ENCODE measurements at regions not wholly inside any gene's neighbourhood (a gene's known extent, or its start where the extent isn't known, plus 50 kb on each side); places are given as distances from the start of the nearest gene placed in this dataset.

DNA sequence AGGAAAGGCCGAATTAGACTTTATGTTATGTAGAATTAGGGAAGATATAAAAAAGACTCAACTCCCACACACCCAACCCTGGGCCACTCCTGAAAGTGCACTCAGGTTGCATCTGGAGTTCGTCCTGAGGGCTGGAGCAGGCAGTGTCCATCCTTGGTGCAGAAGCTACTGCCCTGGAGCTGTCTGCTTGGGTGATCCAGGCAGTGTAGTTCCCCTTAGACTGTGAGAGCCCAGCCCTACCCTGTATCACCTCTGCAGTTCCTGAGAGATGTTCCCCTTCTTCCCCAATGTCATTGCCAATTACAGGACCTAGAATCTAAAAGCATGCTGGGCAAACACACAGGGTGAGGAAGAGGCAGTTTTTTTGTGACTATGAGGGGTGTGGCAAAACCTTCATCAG is 368.3 kb upstream of the ST8SIA4 start:
- no peak overlapping the region for H3K23ac ChIP-seq (ENCODE audit: insufficient read length)
- H4K91ac ChIP-seq (replicated peaks; ENCODE audit: insufficient read length, low read length) = no peak overlapping the region
- no peak overlapping the region for H2AK5ac ChIP-seq (ENCODE audit: low read depth, low read length)
- no peak overlapping the region for H2AFZ ChIP-seq (ENCODE audit: low read length)
- 95% methylated on average over 2 of the region's 2 CpGs; no CpG with 5 or more reads in 1 of the 2 experiments for whole genome bisulfite sequencing, 2 experiments (ENCODE audit: extremely low coverage in 1 of 2, insufficient coverage in 1 of 2, insufficient read length in 1 of 2, insufficient replicate concordance in 2 of 2, low coverage in 1 of 2, low lambda C conversion rate in 2 of 2, missing lambda C conversion rate in 1 of 2)
- no peak overlapping the region for H4K8ac ChIP-seq (ENCODE audit: extremely low read depth, insufficient read depth, low read length)
- no peak for DNase-seq (ENCODE audit: low read depth in 1 of 2, low spot score in 2 of 2)
- no peak overlapping the region for H2BK120ac ChIP-seq (replicated peaks; ENCODE audit: low read depth, low read length)
- H2BK5ac ChIP-seq (ENCODE audit: low read depth, low read length) = no peak overlapping the region
- no peak overlapping the region for H3K56ac ChIP-seq (replicated peaks; ENCODE audit: insufficient read length, low read depth, low read length)
- no peak overlapping the region for H3K18ac ChIP-seq (ENCODE audit: extremely low read depth, low read length)
- no peak overlapping the region for H4K5ac ChIP-seq (ENCODE audit: insufficient read length, low read depth, low read length)
- CTCF ChIA-PET (ENCODE audit: partially characterized antibody) = interaction anchor here (0.9 to 1.5 kb wide), 3 partner anchors 8 to 119 kb away, joined by 3 read pairs; no protein-coding TSS in a partner anchor
- H3K27me3 ChIP-seq (replicated peaks in 1 of 4; ENCODE audit: control insufficient read depth in 3 of 4, extremely low read depth in 1 of 4, insufficient read depth in 3 of 4, low read length in 3 of 4) = no peaks in the 10 kb centered on the region
- no peak overlapping the region for H3K4me3 ChIP-seq (ENCODE audit: extremely low read depth in 1 of 4, insufficient read depth in 2 of 4, low read depth in 3 of 4, low read length in 4 of 4)
- H3K9ac ChIP-seq (replicated peaks in 1 of 4; ENCODE audit: extremely low read depth in 1 of 4, low read depth in 3 of 4, low read length in 3 of 4) = no peak overlapping the region
- POLR2A ChIA-PET (ENCODE audit: partially characterized antibody) = no interaction called here
- TF ChIP-seq TBP (IDR thresholded peaks at IDR 0.05; ENCODE audit: low read depth, low read length) (no peak), CHD2 (IDR thresholded peaks at IDR 0.05; ENCODE audit: low read length) (no peak), NANOG (IDR thresholded peaks at IDR 0.05; ENCODE audit: insufficient read depth, low read depth, low read length, poor library complexity, severe bottlenecking) (no peak), SIX5 (IDR thresholded peaks at IDR 0.05; ENCODE audit: low read depth, low read length) (no peak), KDM4A (IDR thresholded peaks at IDR 0.05; ENCODE audit: low read depth, low read length, severe bottlenecking) (no peak), RNF2 (IDR thresholded peaks at IDR 0.05; ENCODE audit: borderline replicate concordance, low read depth, low read length, missing control alignments, poor library complexity, severe bottlenecking) (no peak), HDAC6 (IDR thresholded peaks at IDR 0.05; ENCODE audit: low read depth, low read length) (no peak), CBX5 (IDR thresholded peaks at IDR 0.05; ENCODE audit: low read depth, low read length) (no peak), ATF3 (IDR thresholded peaks at IDR 0.05; ENCODE audit: insufficient read depth, low read depth, low read length) (no peak), BCL11A (IDR thresholded peaks at IDR 0.05; ENCODE audit: low read depth in 2 of 2, low read length in 2 of 2) (no peak), TEAD4 (IDR thresholded peaks at IDR 0.05; ENCODE audit: low read depth, low read length) (no peak), PHF8 (conservative IDR thresholded peaks at IDR 0.05; ENCODE audit: low read depth, low read length) (no peak), BACH1 (IDR thresholded peaks at IDR 0.05; ENCODE audit: low read length) (no peak)
- H2BK20ac ChIP-seq (ENCODE audit: low read length) = no peak overlapping the region
- no peaks in the 10 kb centered on the region for H3K4me1 ChIP-seq (replicated peaks in 1 of 4; ENCODE audit: control insufficient read depth in 3 of 4, insufficient read depth in 4 of 4, low read length in 3 of 4)
- no peak for FAIRE-seq
- H3K4me2 ChIP-seq (ENCODE audit: insufficient read depth in 1 of 2, low read depth in 2 of 2, low read length in 2 of 2) = no peak overlapping the region
- H3K79me1 ChIP-seq (ENCODE audit: low read depth, low read length) = no peaks in the 10 kb centered on the region
- H3K23me2 ChIP-seq (ENCODE audit: low read depth, low read length) = no peaks in the 10 kb centered on the region
- H3K9me3 ChIP-seq (ENCODE audit: insufficient read depth in 2 of 2, low read depth in 1 of 2, low read length in 1 of 2) = no peaks in the 10 kb centered on the region
- H3K79me2 ChIP-seq (ENCODE audit: control insufficient read depth in 1 of 2, insufficient read depth in 2 of 2, low read length in 2 of 2) = no peaks in the 10 kb centered on the region
- H3K27ac ChIP-seq (ENCODE audit: low read depth, low read length) = no peak overlapping the region
- H3K14ac ChIP-seq (ENCODE audit: insufficient read length) = no peak overlapping the region
- no peak overlapping the region for H2BK15ac ChIP-seq (ENCODE audit: low read length)
- no peaks in the 10 kb centered on the region for H3K36me3 ChIP-seq (ENCODE audit: control insufficient read depth in 2 of 4, insufficient read depth in 4 of 4, low read length in 3 of 4)
- H4K20me1 ChIP-seq (replicated peaks in 1 of 2; ENCODE audit: control insufficient read depth in 1 of 2, insufficient read depth in 2 of 2, low read length in 2 of 2) = no peaks in the 10 kb centered on the region
- no peak overlapping the region for H3K4ac ChIP-seq (replicated peaks; ENCODE audit: insufficient read length, low read depth, low read length)
- no peak overlapping the region for H2BK12ac ChIP-seq (ENCODE audit: low read depth, low read length)

All from H1 (cell line).